Kidney epithelial cell (primary cell): ENCODE measurements at regions not wholly inside any gene's neighbourhood (a gene's known extent, or its start where the extent isn't known, plus 50 kb on each side); places are given as distances from the start of the nearest gene placed in this dataset.

Experiments used
- DNase-seq: peaks from one replicate; pipeline ENCODE4 v3.0.0-alpha.2; 2010; ENCODE audit warnings: low read depth
- H3K27me3 ChIP-seq: 2 replicates; pipeline ENCODE4 v1.6.0; 2011; ENCODE audit warnings: low read length; ENCODE audit not compliant: control insufficient read depth, insufficient read depth
- H3K36me3 ChIP-seq: 2 replicates; pipeline ENCODE4 v1.5.1; 2011; ENCODE audit warnings: low read length; ENCODE audit not compliant: control insufficient read depth, insufficient read depth
- H3K4me3 ChIP-seq: 2 replicates; pipeline ENCODE4 v1.5.1; 2011; ENCODE audit warnings: low read depth, mild to moderate bottlenecking, control low read depth, low read length
- TF ChIP-seq, protein P1 (sequence below): IDR thresholded peaks from 2 replicates; pipeline ENCODE4 v1.5.1; 2011; ENCODE audit warnings: mild to moderate bottlenecking, moderate library complexity, low read length, control low read depth, inconsistent platforms; ENCODE audit not compliant: insufficient read depth, poor library complexity, severe bottlenecking

DNA sequence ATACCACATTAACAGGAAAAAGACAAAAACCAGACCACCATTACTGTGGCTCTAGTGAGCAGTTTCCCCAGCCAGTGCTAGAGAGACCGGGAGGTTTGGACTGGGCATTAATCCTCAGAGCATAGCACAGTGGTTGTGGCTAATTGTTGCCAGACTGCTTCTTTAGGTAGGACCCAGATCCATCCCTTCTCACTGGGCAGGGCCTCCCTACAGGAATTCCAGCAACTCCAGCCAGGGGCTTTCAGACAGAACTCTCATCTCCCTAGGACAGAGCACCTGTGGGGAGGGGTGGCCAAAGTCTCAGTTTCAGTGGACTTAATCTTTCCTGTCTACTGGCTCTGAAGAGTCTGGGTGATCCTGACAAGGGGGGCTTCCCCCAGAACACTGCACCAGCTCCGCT is 759.6 kb downstream of the SQOR start:
- DNase-seq = no peak

DNA sequence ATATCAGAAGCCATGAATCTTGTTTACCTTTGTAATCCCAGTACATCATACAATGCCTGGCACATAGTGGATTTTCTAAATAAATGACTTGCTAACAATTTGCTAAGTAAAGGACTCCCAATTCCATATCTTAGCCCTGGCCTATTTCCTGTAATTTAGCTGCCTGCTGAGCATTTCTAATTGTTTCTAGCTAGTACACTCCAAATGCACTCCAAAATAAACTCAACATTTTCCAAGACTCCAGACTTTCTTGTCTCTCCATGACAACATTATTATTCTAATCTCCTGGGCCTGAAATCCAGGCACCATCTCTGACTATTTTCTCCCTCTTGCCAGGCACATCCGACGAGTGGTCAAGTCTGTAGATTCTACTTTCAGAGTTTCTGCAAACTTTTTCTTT is 773.5 kb downstream of the SQOR start:
- H3K27me3 ChIP-seq = no peaks in the 10 kb centered on the region
- H3K36me3 ChIP-seq = no peaks in the 10 kb centered on the region
- H3K4me3 ChIP-seq = no peak overlapping the region
- TF ChIP-seq, protein P1, sequence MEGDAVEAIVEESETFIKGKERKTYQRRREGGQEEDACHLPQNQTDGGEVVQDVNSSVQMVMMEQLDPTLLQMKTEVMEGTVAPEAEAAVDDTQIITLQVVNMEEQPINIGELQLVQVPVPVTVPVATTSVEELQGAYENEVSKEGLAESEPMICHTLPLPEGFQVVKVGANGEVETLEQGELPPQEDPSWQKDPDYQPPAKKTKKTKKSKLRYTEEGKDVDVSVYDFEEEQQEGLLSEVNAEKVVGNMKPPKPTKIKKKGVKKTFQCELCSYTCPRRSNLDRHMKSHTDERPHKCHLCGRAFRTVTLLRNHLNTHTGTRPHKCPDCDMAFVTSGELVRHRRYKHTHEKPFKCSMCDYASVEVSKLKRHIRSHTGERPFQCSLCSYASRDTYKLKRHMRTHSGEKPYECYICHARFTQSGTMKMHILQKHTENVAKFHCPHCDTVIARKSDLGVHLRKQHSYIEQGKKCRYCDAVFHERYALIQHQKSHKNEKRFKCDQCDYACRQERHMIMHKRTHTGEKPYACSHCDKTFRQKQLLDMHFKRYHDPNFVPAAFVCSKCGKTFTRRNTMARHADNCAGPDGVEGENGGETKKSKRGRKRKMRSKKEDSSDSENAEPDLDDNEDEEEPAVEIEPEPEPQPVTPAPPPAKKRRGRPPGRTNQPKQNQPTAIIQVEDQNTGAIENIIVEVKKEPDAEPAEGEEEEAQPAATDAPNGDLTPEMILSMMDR = no peak
- DNase-seq = no peak

More for the DNA sequence above, 759.6 kb downstream of the SQOR start:
- Histone ChIP-seq H3K36me3 (no peaks in the 10 kb centered on the region), H3K27me3 (no peaks in the 10 kb centered on the region), H3K4me3 (no peak overlapping the region)
- TF ChIP-seq, protein P1 = no peak

DNA sequence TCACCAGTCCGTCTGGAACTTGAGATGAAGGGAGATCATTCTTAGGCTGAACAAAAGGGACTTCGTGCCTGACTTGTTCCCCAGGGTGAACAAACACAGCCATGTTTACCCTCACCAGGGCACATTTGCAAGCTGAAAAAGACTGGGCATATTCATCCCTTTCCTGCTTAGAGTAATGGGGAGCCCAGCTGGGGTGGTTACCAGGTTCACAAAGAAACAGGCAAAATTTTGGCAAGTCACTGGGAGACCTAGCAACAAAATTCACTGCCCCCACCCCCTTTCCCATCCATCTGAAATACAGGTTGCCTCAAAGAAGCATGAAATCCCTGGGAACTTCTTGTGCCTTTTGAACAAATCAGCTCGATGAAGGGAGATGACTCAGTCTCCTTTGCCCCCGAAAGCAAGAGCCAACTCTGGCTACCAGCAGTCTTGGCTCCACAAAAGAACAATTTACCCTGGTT is 775.0 kb downstream of the SQOR start:
- Histone ChIP-seq H3K27me3 (no peaks in the 10 kb centered on the region), H3K36me3 (no peaks in the 10 kb centered on the region), H3K4me3 (no peak overlapping the region)
- DNase-seq = no peak
- TF ChIP-seq, protein P1 = no peak

DNA sequence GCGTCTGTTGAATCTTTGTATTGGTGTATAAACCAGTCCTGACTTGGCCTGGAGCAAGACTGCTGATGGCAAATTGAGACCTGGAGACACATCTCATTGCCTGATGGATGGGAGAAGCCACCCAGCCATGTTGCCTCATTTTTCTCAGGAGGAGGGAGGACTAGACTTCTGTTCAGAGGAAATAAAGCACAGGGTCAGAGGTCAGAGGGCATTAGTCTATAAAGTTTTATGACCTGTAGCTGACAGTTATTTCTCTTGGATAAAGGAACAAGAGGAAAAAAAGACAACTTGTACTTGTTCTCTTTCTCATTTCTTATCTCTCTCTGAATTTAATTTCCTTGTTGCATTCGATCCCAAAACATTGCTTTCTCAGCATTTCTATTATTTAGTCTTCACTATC is 775.9 kb downstream of the SQOR start:
- Histone ChIP-seq H3K36me3 (no peaks in the 10 kb centered on the region), H3K27me3 (no peaks in the 10 kb centered on the region), H3K4me3 (no peak overlapping the region)
- TF ChIP-seq, protein P1 = no peak
- DNase-seq = no peak

DNA sequence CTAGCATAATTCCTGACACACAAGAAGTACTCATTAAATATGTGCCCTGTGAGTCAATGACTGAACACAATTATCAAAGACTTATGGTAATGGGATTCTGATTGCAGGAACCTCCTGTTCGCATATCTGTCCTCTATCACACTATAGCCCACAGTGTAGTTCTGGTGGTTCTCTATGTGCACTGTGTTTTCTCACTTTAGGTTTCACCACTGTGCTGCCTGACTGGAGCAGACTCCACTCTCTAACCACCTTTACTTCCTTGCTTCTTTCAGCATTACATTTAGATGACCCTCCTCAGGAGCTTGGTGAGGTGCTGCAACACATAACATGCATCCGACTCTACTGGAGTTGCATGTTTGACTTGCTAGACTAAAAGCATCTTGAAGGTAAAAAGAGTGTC is 777.1 kb downstream of the SQOR start:
- Histone ChIP-seq H3K4me3 (no peak overlapping the region), H3K36me3 (no peaks in the 10 kb centered on the region), H3K27me3 (no peaks in the 10 kb centered on the region)
- no peak for DNase-seq
- TF ChIP-seq, protein P1 = no peak

DNA sequence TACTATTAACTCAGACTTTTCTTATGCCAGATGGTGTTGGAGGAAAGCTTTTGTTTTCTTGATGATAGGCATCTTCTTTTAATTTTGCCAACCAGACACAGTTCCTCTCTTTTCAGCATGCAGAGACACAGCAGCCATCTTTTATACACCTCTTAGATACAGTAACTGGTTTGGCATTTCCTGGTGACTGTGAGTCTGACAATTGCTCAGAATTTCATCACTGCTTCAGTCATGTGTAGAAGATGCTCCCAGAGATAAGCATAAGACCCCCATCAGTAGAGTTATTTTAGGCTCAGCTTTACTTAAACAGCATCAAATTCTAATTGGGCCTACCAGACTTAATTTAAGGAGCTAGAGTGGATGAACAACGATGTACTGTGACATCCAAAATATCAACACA is 779.0 kb downstream of the SQOR start:
- DNase-seq = peak; percentile 29
- no peak overlapping the region for H3K4me3 ChIP-seq

More for the DNA sequence above, 779.0 kb downstream of the SQOR start:
- TF ChIP-seq, protein P1 = no peak
- Histone ChIP-seq H3K27me3 (no peaks in the 10 kb centered on the region), H3K36me3 (no peaks in the 10 kb centered on the region)
